ENCODE measurements at regions not wholly inside any gene's neighbourhood (a gene's known extent, or its start where the extent isn't known, plus 50 kb on each side); places are given as distances from the start of the nearest gene placed in this dataset.
"Not testable (repeated sequence)": the region's sequence is repeated elsewhere in the genome, so short reads cannot be mapped to it uniquely, and the experiment has no call there.

- TF ChIP-seq POLR2A (IDR thresholded peaks at IDR 0.05; ENCODE audit: low read length); RFX5 (IDR thresholded peaks at IDR 0.05); CTCF (IDR thresholded peaks at IDR 0.05); ZC3H11A (IDR thresholded peaks at IDR 0.05); EP300 (IDR thresholded peaks at IDR 0.05); REST (IDR thresholded peaks at IDR 0.05); PBX3 (IDR thresholded peaks at IDR 0.05): not testable (repeated sequence)
These were observed 373.4 kb downstream of the GOLGA6L6 start for GRCh38 chr15:20168221-20168620.

Data from A549 (cell line).